Psoas muscle (tissue), 7 donors: ENCODE measurements at regions not wholly inside any gene's neighbourhood (a gene's known extent, or its start where the extent isn't known, plus 50 kb on each side); places are given as distances from the start of the nearest gene placed in this dataset.

ENCODE experiments used
- ATAC-seq, 4 donors: fragments of 200-7000 bp; cut with Tn5 transposase; one replicate each; pipeline ENCODE4 v1.9.1; 2020; ENCODE audit warnings: moderate library complexity in 3 of 4, mild to moderate bottlenecking in 2 of 4
- DNase-seq, 2 donors: peaks; one replicate each; pipeline ENCODE4 v3.0.0-alpha.2; 2020
- H3K27ac ChIP-seq: fragments of 200-600 bp; one replicate; pipeline ENCODE4 v1.8.0; 2022
- H3K27me3 ChIP-seq, 3 donors: fragments of 200-600 bp in 1 of 3; one replicate each; pipeline versions ENCODE4 v1.6.1 to v1.8.0; 2013 to 2022; ENCODE audit warnings: low read length in 2 of 3, mild to moderate bottlenecking in 2 of 3, moderate library complexity in 1 of 3; ENCODE audit not compliant: insufficient read depth in 3 of 3
- H3K36me3 ChIP-seq, 2 donors: fragments of 200-600 bp in 1 of 2; one replicate each; pipeline versions ENCODE4 v1.6.1 to v1.8.0; 2013 to 2022; ENCODE audit warnings: low read depth in 1 of 2, mild to moderate bottlenecking in 1 of 2, moderate library complexity in 1 of 2; ENCODE audit not compliant: insufficient read depth in 1 of 2
- H3K4me1 ChIP-seq: fragments of 200-600 bp; one replicate; pipeline ENCODE4 v1.8.0; 2022
- H3K4me3 ChIP-seq: fragments of 200-600 bp; one replicate; pipeline ENCODE4 v1.8.0; 2022; ENCODE audit warnings: mild to moderate bottlenecking
- H3K9me3 ChIP-seq: fragments of 200-600 bp; one replicate; pipeline ENCODE4 v1.8.0; 2022
- CTCF ChIP-seq: fragments of 200-600 bp; IDR thresholded peaks from one replicate; pipeline ENCODE4 v1.8.0; 2022; ENCODE audit warnings: antibody characterized with exemption
- WGBS, 3 donors: extraction: QIAGEN DNeasy Blood & Tissue Kit; methylation state at CpG; one replicate each; pipeline versions ENCODE4 v1.1.6 to v1.1.7; 2013; 5-methylcytosine and 5-hydroxymethylcytosine counted together
- intact Hi-C, 2 donors: fragments of 100-400 bp; cut with DNase I; formaldehyde crosslinking; loops; one replicate each; pipeline versions ENCODE4 v1.11.0 to v1.14.2; 2022
- donor health status: healthy with polysubstance abuse.
- donor health status: DM: no; HTN: no; CAD: no; lungs with moderate emphysema.
- donor health status: Bipolar disorder and iron deficiency.
- donor health status: healthy.
- donor health status: DM: yes; HTN: yes; CAD: no.
- donor health status: DM: no; HTN: no; CAD: no.
- donor health status: DM: yes; HTN: yes; CAD: no.

- H3K9me3 ChIP-seq, result no peaks in the 10 kb centered on the region
- H3K4me3 ChIP-seq, result no peak overlapping the region
- WGBS, 3 donors, result 46 to 56% (median 53%) methylated on average over 1 of the region's 1 CpG
- no peaks in the 10 kb centered on the region for H3K4me1 ChIP-seq
- intact Hi-C loops, result no loop called here
- no peak overlapping the region for H3K27ac ChIP-seq
- ATAC-seq (no peak), DNase-seq (no peak)
- no peak for TF ChIP-seq CTCF
- no peaks in the 10 kb centered on the region for H3K36me3 ChIP-seq
- H3K27me3 ChIP-seq, result no peaks in the 10 kb centered on the region
These were observed 166.5 kb upstream of the PRR16 start for GRCh38 chr5:120297616-120298015.

- Histone ChIP-seq H3K27ac (no peak overlapping the region), H3K9me3 (no peaks in the 10 kb centered on the region), H3K4me1 (no peaks in the 10 kb centered on the region), H3K36me3 (no peaks in the 10 kb centered on the region), H3K4me3 (no peak overlapping the region), H3K27me3 (no peaks in the 10 kb centered on the region)
- ATAC-seq (no peak), DNase-seq (no peak)
- intact Hi-C loops, result no loop called here
- 50 to 68% (median 56%) methylated on average over 1 of the region's 1 CpG for WGBS, 3 donors
- no peak for TF ChIP-seq CTCF
These were observed 165.1 kb upstream of the PRR16 start for GRCh38 chr5:120298981-120299380.

GRCh38 chr5:120304663-120305062, 159.4 kb upstream of the PRR16 start:
- WGBS, 3 donors, result 15 to 24% (median 15%) methylated on average over 2 of the region's 2 CpGs
- H3K4me1 ChIP-seq, result no peaks in the 10 kb centered on the region
- no peaks in the 10 kb centered on the region for H3K27me3 ChIP-seq
- H3K9me3 ChIP-seq, result no peaks in the 10 kb centered on the region
- H3K36me3 ChIP-seq, result no peaks in the 10 kb centered on the region
- no peak for TF ChIP-seq CTCF
- no peak overlapping the region for H3K4me3 ChIP-seq
- DNase-seq (no peak), ATAC-seq (no peak)
- intact Hi-C loops, result no loop called here
- H3K27ac ChIP-seq, result no peak overlapping the region

GRCh38 chr5:120306303-120306702, 157.8 kb upstream of the PRR16 start:
- Histone ChIP-seq H3K9me3 (no peaks in the 10 kb centered on the region), H3K36me3 (no peaks in the 10 kb centered on the region), H3K4me1 (no peaks in the 10 kb centered on the region), H3K4me3 (no peak overlapping the region), H3K27ac (no peak overlapping the region), H3K27me3 (no peaks in the 10 kb centered on the region)
- intact Hi-C loops, result loop anchor here in 1 of 2 donors (1.0 kb wide), 1 partner anchor 16 kb away; no protein-coding TSS in a partner anchor
- DNase-seq, result no peak
- ATAC-seq, result no peak
- TF ChIP-seq CTCF, result no peak
- WGBS, 3 donors, result 39 to 51% (median 46%) methylated on average over 3 of the region's 3 CpGs

- DNase-seq (no peak), ATAC-seq (no peak)
- Histone ChIP-seq H3K4me3 (no peak overlapping the region), H3K27ac (no peak overlapping the region), H3K4me1 (no peaks in the 10 kb centered on the region), H3K36me3 (no peaks in the 10 kb centered on the region), H3K9me3 (no peaks in the 10 kb centered on the region), H3K27me3 (no peaks in the 10 kb centered on the region)
- intact Hi-C loops, result no loop called here
- TF ChIP-seq CTCF, result no peak
These were observed 149.9 kb upstream of the PRR16 start for GRCh38 chr5:120314191-120314590.
